ENCODE measurements at regions not wholly inside any gene's neighbourhood (a gene's known extent, or its start where the extent isn't known, plus 50 kb on each side); places are given as distances from the start of the nearest gene placed in this dataset.

- Histone ChIP-seq H4K20me1 (ENCODE audit: insufficient read depth, low read length) (no peaks in the 10 kb centered on the region), H3K79me2 (ENCODE audit: insufficient read depth, low read length) (no peaks in the 10 kb centered on the region), H3K4me3 (ENCODE audit: low read depth, low read length, poor library complexity, severe bottlenecking) (no peak overlapping the region), H3K27ac (ENCODE audit: low read depth, low read length, poor library complexity, severe bottlenecking) (no peak overlapping the region), H3K9ac (ENCODE audit: low read length) (no peak overlapping the region), H3K36me3 (ENCODE audit: insufficient read depth, low read length) (no peaks in the 10 kb centered on the region), H2AFZ (ENCODE audit: low read length) (no peak overlapping the region), H3K27me3 (ENCODE audit: insufficient read depth, low read length) (no peaks in the 10 kb centered on the region), H3F3A (ENCODE audit: insufficient read depth, low read length) (no peaks in the 10 kb centered on the region), H3K9me2 (ENCODE audit: low read depth, low read length) (no peaks in the 10 kb centered on the region), H3K4me2 (ENCODE audit: low read length) (no peak overlapping the region), H3K4me1 (ENCODE audit: insufficient read depth, low read length, severe bottlenecking) (no peaks in the 10 kb centered on the region), H3K9me3 (ENCODE audit: low read length) (no peaks in the 10 kb centered on the region)
- TF ChIP-seq, protein P1, sequence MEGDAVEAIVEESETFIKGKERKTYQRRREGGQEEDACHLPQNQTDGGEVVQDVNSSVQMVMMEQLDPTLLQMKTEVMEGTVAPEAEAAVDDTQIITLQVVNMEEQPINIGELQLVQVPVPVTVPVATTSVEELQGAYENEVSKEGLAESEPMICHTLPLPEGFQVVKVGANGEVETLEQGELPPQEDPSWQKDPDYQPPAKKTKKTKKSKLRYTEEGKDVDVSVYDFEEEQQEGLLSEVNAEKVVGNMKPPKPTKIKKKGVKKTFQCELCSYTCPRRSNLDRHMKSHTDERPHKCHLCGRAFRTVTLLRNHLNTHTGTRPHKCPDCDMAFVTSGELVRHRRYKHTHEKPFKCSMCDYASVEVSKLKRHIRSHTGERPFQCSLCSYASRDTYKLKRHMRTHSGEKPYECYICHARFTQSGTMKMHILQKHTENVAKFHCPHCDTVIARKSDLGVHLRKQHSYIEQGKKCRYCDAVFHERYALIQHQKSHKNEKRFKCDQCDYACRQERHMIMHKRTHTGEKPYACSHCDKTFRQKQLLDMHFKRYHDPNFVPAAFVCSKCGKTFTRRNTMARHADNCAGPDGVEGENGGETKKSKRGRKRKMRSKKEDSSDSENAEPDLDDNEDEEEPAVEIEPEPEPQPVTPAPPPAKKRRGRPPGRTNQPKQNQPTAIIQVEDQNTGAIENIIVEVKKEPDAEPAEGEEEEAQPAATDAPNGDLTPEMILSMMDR (IDR thresholded peaks at IDR 0.05; ENCODE audit: low read length): no peak
- TF ChIP-seq EZH2 (IDR thresholded peaks at IDR 0.05; ENCODE audit: borderline replicate concordance, low read length): no peak
These were observed 242.3 kb upstream of the C16orf82 start for GRCh38 chr16:26824469-26824868.

- Histone ChIP-seq H3K79me2 (ENCODE audit: insufficient read depth, low read length) (no peaks in the 10 kb centered on the region), H3F3A (ENCODE audit: insufficient read depth, low read length) (no peaks in the 10 kb centered on the region), H3K4me1 (ENCODE audit: insufficient read depth, low read length, severe bottlenecking) (no peaks in the 10 kb centered on the region), H3K9me3 (ENCODE audit: low read length) (no peaks in the 10 kb centered on the region), H3K4me2 (ENCODE audit: low read length) (no peak overlapping the region), H3K9ac (ENCODE audit: low read length) (no peak overlapping the region), H3K9me2 (ENCODE audit: low read depth, low read length) (no peaks in the 10 kb centered on the region), H3K27me3 (ENCODE audit: insufficient read depth, low read length) (no peaks in the 10 kb centered on the region), H2AFZ (ENCODE audit: low read length) (no peak overlapping the region), H3K27ac (ENCODE audit: low read depth, low read length, poor library complexity, severe bottlenecking) (no peak overlapping the region), H4K20me1 (ENCODE audit: insufficient read depth, low read length) (no peaks in the 10 kb centered on the region), H3K4me3 (ENCODE audit: low read depth, low read length, poor library complexity, severe bottlenecking) (no peak overlapping the region), H3K36me3 (ENCODE audit: insufficient read depth, low read length) (no peaks in the 10 kb centered on the region)
- TF ChIP-seq, protein P1 (IDR thresholded peaks at IDR 0.05; ENCODE audit: low read length): no peak
- no peak for TF ChIP-seq EZH2 (IDR thresholded peaks at IDR 0.05; ENCODE audit: borderline replicate concordance, low read length)
These were observed 240.2 kb upstream of the C16orf82 start for GRCh38 chr16:26826500-26826899.

GRCh38 chr16:26827386-26827785, 239.3 kb upstream of the C16orf82 start:
- Histone ChIP-seq H3K4me2 (ENCODE audit: low read length) (no peak overlapping the region), H3K9ac (ENCODE audit: low read length) (no peak overlapping the region), H2AFZ (ENCODE audit: low read length) (no peak overlapping the region), H3K4me3 (ENCODE audit: low read depth, low read length, poor library complexity, severe bottlenecking) (no peak overlapping the region), H3K36me3 (ENCODE audit: insufficient read depth, low read length) (no peaks in the 10 kb centered on the region), H3K79me2 (ENCODE audit: insufficient read depth, low read length) (no peaks in the 10 kb centered on the region), H3K4me1 (ENCODE audit: insufficient read depth, low read length, severe bottlenecking) (no peaks in the 10 kb centered on the region), H3K27ac (ENCODE audit: low read depth, low read length, poor library complexity, severe bottlenecking) (no peak overlapping the region), H3K9me3 (ENCODE audit: low read length) (no peaks in the 10 kb centered on the region), H3F3A (ENCODE audit: insufficient read depth, low read length) (no peaks in the 10 kb centered on the region), H3K27me3 (ENCODE audit: insufficient read depth, low read length) (no peaks in the 10 kb centered on the region), H4K20me1 (ENCODE audit: insufficient read depth, low read length) (no peaks in the 10 kb centered on the region), H3K9me2 (ENCODE audit: low read depth, low read length) (no peaks in the 10 kb centered on the region)
- TF ChIP-seq EZH2 (IDR thresholded peaks at IDR 0.05; ENCODE audit: borderline replicate concordance, low read length): no peak
- TF ChIP-seq, protein P1 (IDR thresholded peaks at IDR 0.05; ENCODE audit: low read length): no peak
